DOHH2 (cell line): ENCODE measurements at regions not wholly inside any gene's neighbourhood (a gene's known extent, or its start where the extent isn't known, plus 50 kb on each side); places are given as distances from the start of the nearest gene placed in this dataset.
"Not testable (repeated sequence)": the region's sequence is repeated elsewhere in the genome, so short reads cannot be mapped to it uniquely, and the experiment has no call there.

Experiments
- H3F3A ChIP-seq: fragments of 200-600 bp; sonication (generic), shearing (Covaris generic); 2 replicates; pipeline ENCODE4 v1.6.0; 2016; ENCODE audit warnings: antibody characterized with exemption, mild to moderate bottlenecking; ENCODE audit not compliant: control insufficient read depth, insufficient read depth
- H3K27ac ChIP-seq: fragments of 200-600 bp; sonication (generic); 2 replicates; pipeline ENCODE4 v1.5.1; 2014; ENCODE audit warnings: low read depth, mild to moderate bottlenecking, low read length, moderate library complexity
- H3K27me3 ChIP-seq: fragments of 200-600 bp; sonication (generic); 2 replicates; pipeline ENCODE4 v1.6.1; 2014; ENCODE audit warnings: mild to moderate bottlenecking, low read length, mixed read lengths; ENCODE audit not compliant: control insufficient read depth
- H3K36me3 ChIP-seq: fragments of 200-600 bp; sonication (generic); 2 replicates; pipeline ENCODE4 v1.6.1; 2014; ENCODE audit warnings: mild to moderate bottlenecking, low read length, moderate library complexity, mixed read lengths; ENCODE audit not compliant: control insufficient read depth
- H3K4me1 ChIP-seq: fragments of 200-600 bp; sonication (generic); 2 replicates; pipeline ENCODE4 v1.6.1; 2014; ENCODE audit warnings: mild to moderate bottlenecking, low read length, mixed read lengths; ENCODE audit not compliant: control insufficient read depth
- H3K4me2 ChIP-seq: fragments of 200-600 bp; sonication (generic); 2 replicates; pipeline ENCODE4 v1.6.0; 2014; ENCODE audit warnings: mild to moderate bottlenecking, low read length, moderate library complexity
- H3K4me3 ChIP-seq: fragments of 200-600 bp; sonication (generic); 2 replicates; pipeline ENCODE4 v1.5.1; 2014; ENCODE audit warnings: mild to moderate bottlenecking, low read length, mixed read lengths
- H3K79me2 ChIP-seq: fragments of 200-600 bp; sonication (generic); 2 replicates; pipeline ENCODE4 v1.6.1; 2014; ENCODE audit warnings: mild to moderate bottlenecking, low read length, mixed read lengths; ENCODE audit not compliant: control insufficient read depth
- H3K9me2 ChIP-seq: fragments of 200-600 bp; sonication (generic); replicated peaks from 2 replicates; pipeline ENCODE4 v1.6.1; 2014; ENCODE audit warnings: mild to moderate bottlenecking, low read length, mixed read lengths; ENCODE audit not compliant: control insufficient read depth
- H3K9me3 ChIP-seq: fragments of 200-600 bp; sonication (generic); 2 replicates; pipeline ENCODE4 v1.6.1; 2014; ENCODE audit warnings: antibody characterized with exemption, low read length, mixed read lengths; ENCODE audit not compliant: control insufficient read depth, insufficient read depth
- H4K20me1 ChIP-seq: fragments of 200-600 bp; sonication (generic); 2 replicates; pipeline ENCODE4 v1.6.0; 2014; ENCODE audit warnings: low read depth, mild to moderate bottlenecking, antibody characterized with exemption, low read length, moderate library complexity; ENCODE audit not compliant: control insufficient read depth, insufficient read depth
- CTCF ChIP-seq: fragments of 200-600 bp; sonication (generic); IDR thresholded peaks from one replicate; pipeline ENCODE4 v1.5.1; 2014; ENCODE audit warnings: antibody characterized with exemption, mild to moderate bottlenecking, low read depth, low read length; ENCODE audit not compliant: poor library complexity, severe bottlenecking
- EZH2phosphoT487 ChIP-seq: fragments of 200-600 bp; sonication (generic); IDR thresholded peaks from 2 replicates; pipeline ENCODE4 v1.6.1; 2017; ENCODE audit warnings: borderline replicate concordance, mild to moderate bottlenecking, antibody characterized with exemption, low read length, moderate library complexity, mixed read lengths

- H3K27me3 ChIP-seq: no peaks in the 10 kb centered on the region
- peaks cover 10% of the 10 kb centered on the region; the same call in 1 of the 2 replicates for H3K9me3 ChIP-seq
- no peaks in the 10 kb centered on the region for H3K9me2 ChIP-seq
- H3K36me3 ChIP-seq: no peaks in the 10 kb centered on the region
- TF ChIP-seq CTCF: no peak
- H3K4me2 ChIP-seq: no peak overlapping the region
- no peaks in the 10 kb centered on the region for H3K4me1 ChIP-seq
- H3F3A ChIP-seq: no peaks in the 10 kb centered on the region
- H4K20me1 ChIP-seq: no peaks in the 10 kb centered on the region
- H3K79me2 ChIP-seq: no peaks in the 10 kb centered on the region
- H3K4me3 ChIP-seq: no peak overlapping the region
- no peak overlapping the region for H3K27ac ChIP-seq
These were observed 129.5 kb downstream of the PABPC4L start for GRCh38 chr4:134072137-134072536.

GRCh38 chr4:134070174-134070573 is 131.4 kb downstream of the PABPC4L start:
- Histone ChIP-seq H3K9me2 (no peaks in the 10 kb centered on the region), H3K4me2 (no peak overlapping the region), H3K27me3 (no peaks in the 10 kb centered on the region), H3K4me3 (no peak overlapping the region), H3F3A (no peaks in the 10 kb centered on the region), H3K9me3 (peaks cover 10% of the 10 kb centered on the region; the same call in 1 of the 2 replicates), H3K79me2 (no peaks in the 10 kb centered on the region), H4K20me1 (no peaks in the 10 kb centered on the region), H3K27ac (no peak overlapping the region), H3K4me1 (no peaks in the 10 kb centered on the region), H3K36me3 (no peaks in the 10 kb centered on the region)
- no peak for TF ChIP-seq EZH2phosphoT487
- no peak for TF ChIP-seq CTCF

- no peak overlapping the region for H3K4me2 ChIP-seq
- no peaks in the 10 kb centered on the region for H3F3A ChIP-seq
- H3K4me1 ChIP-seq: no peaks in the 10 kb centered on the region
- no peaks in the 10 kb centered on the region for H3K9me2 ChIP-seq
- no peak overlapping the region for H3K4me3 ChIP-seq
- H3K79me2 ChIP-seq: no peaks in the 10 kb centered on the region
- H4K20me1 ChIP-seq: no peaks in the 10 kb centered on the region
- H3K36me3 ChIP-seq: no peaks in the 10 kb centered on the region
- no peaks in the 10 kb centered on the region for H3K9me3 ChIP-seq
- H3K27ac ChIP-seq: no peak overlapping the region
- no peaks in the 10 kb centered on the region for H3K27me3 ChIP-seq
- TF ChIP-seq CTCF (no peak), EZH2phosphoT487 (no peak)
These were observed 144.2 kb downstream of the PABPC4L start for GRCh38 chr4:134057356-134057755.

- not testable (repeated sequence) for H3K4me2 ChIP-seq, H3K9me3 ChIP-seq, H3K4me3 ChIP-seq, H3K79me2 ChIP-seq, H3K9me2 ChIP-seq, H3F3A ChIP-seq, H3K4me1 ChIP-seq, H3K27me3 ChIP-seq, H3K27ac ChIP-seq, H3K36me3 ChIP-seq, H4K20me1 ChIP-seq
These were observed 155.4 kb downstream of the PABPC4L start for GRCh38 chr4:134046221-134046620.
